Astrocyte of the spinal cord (primary cell): ENCODE measurements at regions not wholly inside any gene's neighbourhood (a gene's known extent, or its start where the extent isn't known, plus 50 kb on each side); places are given as distances from the start of the nearest gene placed in this dataset.

Source experiments
- DNase-seq: peaks from one replicate; pipeline ENCODE4 v3.0.0; 2011; ENCODE audit warnings: low read depth, low spot score
- H3K4me3 ChIP-seq: 2 replicates; pipeline ENCODE4 v1.5.1; 2011; ENCODE audit warnings: low read depth, mild to moderate bottlenecking, low read length, moderate library complexity
- in situ Hi-C: cut with HindIII; loops from 2 replicates; pipeline ENCODE4 v1.10.0; 2017; ENCODE audit warnings: low sequenced_read_pairs
- TF ChIP-seq, protein P1 (sequence below): IDR thresholded peaks from 2 replicates; pipeline ENCODE4 v1.5.1; 2012; ENCODE audit warnings: low read depth, mild to moderate bottlenecking, low read length, inconsistent platforms

DNA sequence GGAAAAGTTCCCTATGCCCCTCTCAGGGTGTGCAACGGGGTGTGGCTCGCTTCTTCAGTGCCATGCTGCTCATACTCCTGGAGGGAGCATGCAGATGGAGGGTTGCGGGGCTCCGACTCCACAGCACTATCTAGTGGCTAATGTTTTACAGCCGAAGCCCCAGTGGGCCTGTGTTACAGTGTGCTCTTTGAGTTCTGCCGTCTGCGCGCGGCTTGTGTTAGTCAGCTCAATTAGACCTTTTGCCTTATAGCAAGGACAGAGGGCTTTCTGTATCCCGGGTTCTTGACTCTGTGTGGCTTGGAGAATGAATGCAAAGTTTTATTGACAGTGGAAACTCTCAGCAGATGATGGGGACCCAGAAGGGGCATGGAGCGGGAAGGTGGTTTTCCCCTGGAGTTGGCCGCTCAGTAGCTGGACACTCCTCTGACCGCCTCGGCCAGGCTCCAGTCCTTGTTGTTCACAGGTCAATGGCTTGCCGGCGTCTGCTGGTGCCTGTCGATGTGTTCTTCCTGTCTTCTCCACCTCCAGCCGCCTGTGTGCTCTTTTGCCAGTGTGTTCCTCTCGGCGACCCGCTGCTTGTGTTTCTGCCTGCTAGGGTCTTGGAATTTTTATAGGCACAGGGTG, 383.4 kb downstream of the LMO7 start:
- peak; percentile 11 for DNase-seq
- TF ChIP-seq, protein P1, sequence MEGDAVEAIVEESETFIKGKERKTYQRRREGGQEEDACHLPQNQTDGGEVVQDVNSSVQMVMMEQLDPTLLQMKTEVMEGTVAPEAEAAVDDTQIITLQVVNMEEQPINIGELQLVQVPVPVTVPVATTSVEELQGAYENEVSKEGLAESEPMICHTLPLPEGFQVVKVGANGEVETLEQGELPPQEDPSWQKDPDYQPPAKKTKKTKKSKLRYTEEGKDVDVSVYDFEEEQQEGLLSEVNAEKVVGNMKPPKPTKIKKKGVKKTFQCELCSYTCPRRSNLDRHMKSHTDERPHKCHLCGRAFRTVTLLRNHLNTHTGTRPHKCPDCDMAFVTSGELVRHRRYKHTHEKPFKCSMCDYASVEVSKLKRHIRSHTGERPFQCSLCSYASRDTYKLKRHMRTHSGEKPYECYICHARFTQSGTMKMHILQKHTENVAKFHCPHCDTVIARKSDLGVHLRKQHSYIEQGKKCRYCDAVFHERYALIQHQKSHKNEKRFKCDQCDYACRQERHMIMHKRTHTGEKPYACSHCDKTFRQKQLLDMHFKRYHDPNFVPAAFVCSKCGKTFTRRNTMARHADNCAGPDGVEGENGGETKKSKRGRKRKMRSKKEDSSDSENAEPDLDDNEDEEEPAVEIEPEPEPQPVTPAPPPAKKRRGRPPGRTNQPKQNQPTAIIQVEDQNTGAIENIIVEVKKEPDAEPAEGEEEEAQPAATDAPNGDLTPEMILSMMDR = peak; percentile 50
- in situ Hi-C loops = no loop called here
- no peak overlapping the region for H3K4me3 ChIP-seq

DNA sequence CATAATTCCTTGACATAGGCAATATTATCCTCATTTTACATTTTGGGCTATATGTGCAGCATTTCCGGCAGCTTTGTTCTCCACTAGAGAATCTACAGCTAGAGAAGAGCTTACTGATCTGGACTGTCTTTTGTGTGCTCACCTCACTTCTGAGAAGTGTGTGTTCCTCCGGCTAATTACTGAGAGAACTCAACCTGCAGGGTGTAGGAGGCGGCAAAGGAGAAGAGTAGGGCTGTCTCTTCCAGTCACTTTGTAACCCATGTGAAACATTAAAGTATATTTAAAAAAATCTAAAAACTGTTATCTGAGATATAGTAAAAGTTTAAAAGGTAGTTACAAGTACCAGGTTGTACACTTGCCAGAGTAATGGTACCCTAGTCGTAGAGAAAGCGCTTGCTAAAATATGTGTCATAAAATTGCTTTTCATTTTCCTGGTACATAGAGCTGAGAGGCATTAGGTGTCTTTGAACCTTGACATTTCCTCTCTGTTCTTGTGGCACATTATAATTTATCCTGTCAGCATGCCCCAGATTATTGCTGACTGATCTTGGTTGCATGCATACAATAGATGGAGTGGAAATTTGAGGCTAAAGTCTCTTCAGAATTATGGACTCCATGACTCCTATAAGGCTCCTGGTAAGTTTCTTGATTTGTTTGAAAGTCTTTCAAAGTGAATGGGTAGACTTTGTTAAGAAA, 381.9 kb downstream of the LMO7 start:
- DNase-seq = no peak
- in situ Hi-C loops = no loop called here
- H3K4me3 ChIP-seq = no peak overlapping the region
- TF ChIP-seq, protein P1 = no peak

DNA sequence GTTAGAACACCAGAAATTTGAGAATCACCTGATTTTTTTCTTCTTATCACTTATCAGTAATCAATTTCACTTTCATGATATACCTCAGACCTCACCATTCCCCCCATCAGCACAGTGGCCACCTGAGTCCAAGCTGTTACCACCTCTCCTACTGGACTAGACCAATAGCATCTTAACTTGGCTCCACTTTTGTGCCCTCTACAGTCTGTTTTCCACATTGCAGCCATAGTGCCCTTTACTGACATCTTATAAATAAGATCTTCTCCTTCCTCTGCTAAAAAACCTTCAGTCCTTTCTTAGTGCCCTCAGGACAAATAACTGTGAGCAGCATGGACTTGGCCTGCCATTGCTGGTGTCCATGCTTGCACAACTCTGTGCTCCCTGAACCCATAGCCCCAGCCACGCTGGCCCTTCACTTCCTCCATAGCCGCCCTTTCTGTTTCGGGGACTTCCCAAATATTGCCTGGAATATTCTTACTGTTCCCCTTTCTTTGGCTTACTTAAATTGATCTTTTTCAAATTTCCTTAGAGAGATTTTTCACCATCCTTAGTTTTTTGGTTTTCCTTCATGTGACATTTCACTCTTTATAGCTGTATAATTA, 380.8 kb downstream of the LMO7 start:
- TF ChIP-seq, protein P1 = peak; percentile 58
- DNase-seq = peak; percentile 18
- in situ Hi-C loops = no loop called here
- no peak overlapping the region for H3K4me3 ChIP-seq

DNA sequence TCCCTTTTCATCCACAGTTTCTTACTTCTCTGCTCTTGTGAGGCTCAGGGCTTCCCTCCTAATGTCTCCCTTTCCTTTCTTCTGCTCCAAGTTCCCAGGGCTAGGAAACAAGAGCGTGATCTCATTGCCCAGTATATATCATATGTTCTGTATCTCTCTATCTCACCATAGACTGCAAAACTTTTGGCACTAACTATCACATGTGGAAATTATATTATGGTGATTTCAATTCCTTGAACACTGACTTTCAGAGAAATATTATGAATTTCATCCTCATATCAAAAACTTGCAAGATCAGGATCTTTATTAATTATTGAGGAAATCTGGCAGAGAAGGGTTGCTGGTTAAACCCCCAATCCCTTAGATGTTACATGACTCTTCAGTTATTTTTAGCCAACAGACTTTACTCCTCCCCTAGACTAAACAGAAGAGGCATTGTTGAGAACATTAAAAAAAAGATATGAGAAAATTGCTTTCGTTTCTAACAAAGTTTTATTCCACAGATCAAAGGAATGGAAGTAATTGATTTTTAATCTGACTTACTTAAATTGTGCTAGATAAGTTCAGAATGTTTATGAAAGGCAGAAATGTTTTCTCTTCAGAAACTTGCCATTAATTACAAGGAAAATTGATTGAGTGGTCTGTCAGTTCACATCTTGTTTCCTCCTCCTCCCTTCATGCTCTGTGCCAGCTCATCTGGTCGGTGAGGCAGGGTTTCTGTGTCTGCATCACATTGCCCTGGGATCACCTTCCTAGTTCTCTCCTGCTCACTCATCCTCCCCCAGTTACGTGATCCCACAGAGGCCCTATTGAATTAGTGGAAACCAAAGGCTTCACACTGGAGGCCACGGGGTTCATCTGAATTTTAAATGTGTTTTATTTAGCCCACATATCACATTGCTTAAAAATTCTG, 378.5 kb downstream of the LMO7 start:
- DNase-seq = peak; percentile 53
- TF ChIP-seq, protein P1 = no peak
- in situ Hi-C loops = no loop called here
- H3K4me3 ChIP-seq = no peak overlapping the region

DNA sequence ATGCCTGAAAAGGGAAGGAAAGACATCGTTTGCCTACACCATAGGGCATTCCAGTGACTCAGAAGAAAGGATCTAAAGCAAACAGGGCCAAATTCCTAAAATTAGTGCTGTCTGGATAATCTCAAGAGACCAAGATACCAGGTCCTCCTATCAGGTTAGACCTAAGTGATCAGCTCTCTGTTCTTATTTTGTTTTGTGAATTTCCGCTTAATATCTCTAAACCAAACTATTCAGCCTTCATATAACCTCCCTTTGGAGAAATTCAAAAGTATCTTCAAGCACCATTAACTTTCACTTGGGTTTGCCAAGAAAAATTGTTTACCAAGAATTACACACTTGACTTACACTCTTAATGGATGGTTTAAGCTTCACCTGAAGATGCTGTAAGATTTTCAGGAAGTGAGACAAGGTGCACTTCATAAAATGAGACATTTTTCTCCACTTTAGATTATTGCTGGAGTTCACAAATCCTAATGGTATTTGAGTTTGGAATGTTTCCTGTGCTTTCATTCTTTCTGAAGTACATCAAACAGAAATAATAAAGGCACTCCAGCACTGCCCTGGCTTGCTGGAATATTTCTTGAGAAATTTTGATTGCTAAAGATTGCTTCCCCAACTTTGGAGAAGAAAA, 376.1 kb downstream of the LMO7 start:
- DNase-seq = peak; percentile 42
- in situ Hi-C loops = no loop called here
- H3K4me3 ChIP-seq = no peak overlapping the region

More for the DNA sequence above, 376.1 kb downstream of the LMO7 start:
- TF ChIP-seq, protein P1 = no peak
